T47D (cell line): ENCODE measurements at regions not wholly inside any gene's neighbourhood (a gene's known extent, or its start where the extent isn't known, plus 50 kb on each side); places are given as distances from the start of the nearest gene placed in this dataset.

Source experiments
- DNase-seq, 2 experiments: peaks; one replicate each; pipeline versions ENCODE4 v3.0.0 to v3.0.0-alpha.2; 2011 to 2012; ENCODE audit warnings: low read depth in 1 of 2, low spot score in 1 of 2
- JUND ChIP-seq: IDR thresholded peaks from 2 replicates; pipeline ENCODE4 v1.6.1; 2012; ENCODE audit warnings: low read depth
- in situ Hi-C: cut with HindIII; loops from 2 replicates; pipeline ENCODE4 v1.10.0; 2016; ENCODE audit warnings: low sequenced_read_pairs, low pct_unique_long_range_greater_than_20kb

- no peak for TF ChIP-seq JUND
- DNase-seq: no peak
- in situ Hi-C loops: no loop called here
Measured at GRCh38 chr16:86680661-86681030, 102.3 kb downstream of the FOXL1 start.

- no peak for TF ChIP-seq JUND
- in situ Hi-C loops: no loop called here
- no peak for DNase-seq
Measured at GRCh38 chr16:86681031-86681756, 102.8 kb downstream of the FOXL1 start.

- no peak for TF ChIP-seq JUND
- no peak for DNase-seq
Measured at GRCh38 chr16:86681757-86682106, 103.4 kb downstream of the FOXL1 start.

GRCh38 chr16:86682219-86682904 is 104.0 kb downstream of the FOXL1 start:
- TF ChIP-seq JUND: no peak
- DNase-seq: no peak
- in situ Hi-C loops: no loop called here

More at GRCh38 chr16:86681757-86682106, 103.4 kb downstream of the FOXL1 start:
- in situ Hi-C loops: no loop called here

- no peak for DNase-seq
- in situ Hi-C loops: no loop called here
- TF ChIP-seq JUND: no peak
Measured at GRCh38 chr16:86683441-86684194, 105.3 kb downstream of the FOXL1 start.

GRCh38 chr16:86685076-86685475 is 106.7 kb downstream of the FOXL1 start:
- in situ Hi-C loops: no loop called here
- no peak for TF ChIP-seq JUND
- DNase-seq: no peak

- DNase-seq: no peak
- TF ChIP-seq JUND: no peak
- in situ Hi-C loops: no loop called here
Measured at GRCh38 chr16:86690970-86691369, 112.6 kb downstream of the FOXL1 start.

GRCh38 chr16:86692426-86692825 is 114.1 kb downstream of the FOXL1 start:
- in situ Hi-C loops: no loop called here
- no peak for DNase-seq
- TF ChIP-seq JUND: no peak

GRCh38 chr16:86693033-86693432 is 114.7 kb downstream of the FOXL1 start:
- in situ Hi-C loops: no loop called here
- DNase-seq: no peak
- no peak for TF ChIP-seq JUND

GRCh38 chr16:86697715-86698114 is 119.4 kb downstream of the FOXL1 start:
- TF ChIP-seq JUND: no peak
- no peak for DNase-seq
- in situ Hi-C loops: no loop called here

GRCh38 chr16:86700046-86700945 is 121.9 kb downstream of the FOXL1 start:
- DNase-seq: no peak
- in situ Hi-C loops: no loop called here

GRCh38 chr16:86701286-86701975 is 123.1 kb downstream of the FOXL1 start:
- DNase-seq: no peak
- in situ Hi-C loops: no loop called here

More at GRCh38 chr16:86700046-86700945, 121.9 kb downstream of the FOXL1 start:
- TF ChIP-seq JUND: no peak

More at GRCh38 chr16:86701286-86701975, 123.1 kb downstream of the FOXL1 start:
- no peak for TF ChIP-seq JUND
